ENCODE measurements at regions not wholly inside any gene's neighbourhood (a gene's known extent, or its start where the extent isn't known, plus 50 kb on each side); places are given as distances from the start of the nearest gene placed in this dataset.

- Histone ChIP-seq H4K20me1 (ENCODE audit: insufficient read depth, low read length) (no peaks in the 10 kb centered on the region), H3K27me3 (ENCODE audit: insufficient read depth, low read length) (no peaks in the 10 kb centered on the region), H3K4me1 (ENCODE audit: insufficient read depth, low read length) (no peaks in the 10 kb centered on the region), H3K4me3 (ENCODE audit: insufficient read depth, low read length) (no peak overlapping the region), H3K9me3 (ENCODE audit: low read depth, low read length) (no peaks in the 10 kb centered on the region), H3K4me2 (ENCODE audit: insufficient read depth, low read length) (no peak overlapping the region), H3K27ac (ENCODE audit: low read depth, low read length) (no peak overlapping the region), H3K79me2 (ENCODE audit: insufficient read depth, low read length) (no peaks in the 10 kb centered on the region), H3K36me3 (ENCODE audit: insufficient read depth, low read length) (no peaks in the 10 kb centered on the region), H2AFZ (ENCODE audit: low read length) (no peak overlapping the region)
- no peak for DNase-seq (ENCODE audit: insufficient read length, low spot score, missing footprints)
- TF ChIP-seq, protein P1, sequence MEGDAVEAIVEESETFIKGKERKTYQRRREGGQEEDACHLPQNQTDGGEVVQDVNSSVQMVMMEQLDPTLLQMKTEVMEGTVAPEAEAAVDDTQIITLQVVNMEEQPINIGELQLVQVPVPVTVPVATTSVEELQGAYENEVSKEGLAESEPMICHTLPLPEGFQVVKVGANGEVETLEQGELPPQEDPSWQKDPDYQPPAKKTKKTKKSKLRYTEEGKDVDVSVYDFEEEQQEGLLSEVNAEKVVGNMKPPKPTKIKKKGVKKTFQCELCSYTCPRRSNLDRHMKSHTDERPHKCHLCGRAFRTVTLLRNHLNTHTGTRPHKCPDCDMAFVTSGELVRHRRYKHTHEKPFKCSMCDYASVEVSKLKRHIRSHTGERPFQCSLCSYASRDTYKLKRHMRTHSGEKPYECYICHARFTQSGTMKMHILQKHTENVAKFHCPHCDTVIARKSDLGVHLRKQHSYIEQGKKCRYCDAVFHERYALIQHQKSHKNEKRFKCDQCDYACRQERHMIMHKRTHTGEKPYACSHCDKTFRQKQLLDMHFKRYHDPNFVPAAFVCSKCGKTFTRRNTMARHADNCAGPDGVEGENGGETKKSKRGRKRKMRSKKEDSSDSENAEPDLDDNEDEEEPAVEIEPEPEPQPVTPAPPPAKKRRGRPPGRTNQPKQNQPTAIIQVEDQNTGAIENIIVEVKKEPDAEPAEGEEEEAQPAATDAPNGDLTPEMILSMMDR (IDR thresholded peaks at IDR 0.05; ENCODE audit: extremely low read depth, low read depth, low read length): no peak
Measured at GRCh38 chrX:122092978-122093377, 1045.6 kb downstream of the GLUD2 start.

- Histone ChIP-seq H3K27ac (ENCODE audit: low read depth, low read length) (no peak overlapping the region), H4K20me1 (ENCODE audit: insufficient read depth, low read length) (no peaks in the 10 kb centered on the region), H3K4me1 (ENCODE audit: insufficient read depth, low read length) (no peaks in the 10 kb centered on the region), H3K4me3 (ENCODE audit: insufficient read depth, low read length) (no peak overlapping the region), H3K4me2 (ENCODE audit: insufficient read depth, low read length) (no peak overlapping the region), H3K27me3 (ENCODE audit: insufficient read depth, low read length) (no peaks in the 10 kb centered on the region), H3K36me3 (ENCODE audit: insufficient read depth, low read length) (no peaks in the 10 kb centered on the region), H3K79me2 (ENCODE audit: insufficient read depth, low read length) (no peaks in the 10 kb centered on the region), H3K9me3 (ENCODE audit: low read depth, low read length) (no peaks in the 10 kb centered on the region), H2AFZ (ENCODE audit: low read length) (no peak overlapping the region)
- no peak for DNase-seq (ENCODE audit: insufficient read length, low spot score, missing footprints)
- TF ChIP-seq, protein P1 (IDR thresholded peaks at IDR 0.05; ENCODE audit: extremely low read depth, low read depth, low read length): no peak
Measured at GRCh38 chrX:122094611-122095010, 1047.2 kb downstream of the GLUD2 start.

DNA sequence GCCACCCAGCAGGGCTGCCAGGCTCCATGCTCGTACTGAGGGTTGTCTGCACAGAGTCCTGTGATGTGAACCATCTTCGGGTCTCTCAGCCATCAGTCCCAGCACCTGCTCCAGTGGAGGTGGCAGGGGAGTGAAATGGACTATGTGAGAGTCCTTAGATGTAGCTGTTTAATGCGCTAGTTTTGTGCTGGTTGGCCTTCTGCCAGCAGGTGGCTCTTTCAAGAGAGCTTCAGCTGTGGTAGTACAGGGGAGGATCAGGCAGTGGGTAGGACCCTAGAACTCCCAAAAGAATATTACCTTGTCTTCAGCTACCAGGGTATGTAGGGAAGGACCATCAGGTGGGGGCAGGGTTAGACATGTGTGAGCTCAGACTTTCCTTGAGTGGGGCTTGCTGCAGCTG lies 1066.0 kb downstream of the GLUD2 start:
- DNase-seq (ENCODE audit: insufficient read length, low spot score, missing footprints): no peak
- Histone ChIP-seq H3K27ac (ENCODE audit: low read depth, low read length) (no peak overlapping the region), H3K36me3 (ENCODE audit: insufficient read depth, low read length) (no peaks in the 10 kb centered on the region), H3K79me2 (ENCODE audit: insufficient read depth, low read length) (no peaks in the 10 kb centered on the region), H3K4me1 (ENCODE audit: insufficient read depth, low read length) (no peaks in the 10 kb centered on the region), H4K20me1 (ENCODE audit: insufficient read depth, low read length) (no peaks in the 10 kb centered on the region), H3K9me3 (ENCODE audit: low read depth, low read length) (no peaks in the 10 kb centered on the region), H3K4me3 (ENCODE audit: insufficient read depth, low read length) (no peak overlapping the region), H3K27me3 (ENCODE audit: insufficient read depth, low read length) (no peaks in the 10 kb centered on the region), H3K4me2 (ENCODE audit: insufficient read depth, low read length) (no peak overlapping the region), H2AFZ (ENCODE audit: low read length) (no peak overlapping the region)
- TF ChIP-seq, protein P1 (IDR thresholded peaks at IDR 0.05; ENCODE audit: extremely low read depth, low read depth, low read length): no peak

GRCh38 chrX:122113896-122114295 lies 1066.5 kb downstream of the GLUD2 start:
- no peaks in the 10 kb centered on the region for H3K79me2 ChIP-seq (ENCODE audit: insufficient read depth, low read length)
- TF ChIP-seq, protein P1 (IDR thresholded peaks at IDR 0.05; ENCODE audit: extremely low read depth, low read depth, low read length): no peak
- DNase-seq (ENCODE audit: insufficient read length, low spot score, missing footprints): no peak
- H3K4me2 ChIP-seq (ENCODE audit: insufficient read depth, low read length): no peak overlapping the region
- no peak overlapping the region for H2AFZ ChIP-seq (ENCODE audit: low read length)
- H3K4me3 ChIP-seq (ENCODE audit: insufficient read depth, low read length): no peak overlapping the region
- H3K27ac ChIP-seq (ENCODE audit: low read depth, low read length): no peak overlapping the region
- H3K9me3 ChIP-seq (ENCODE audit: low read depth, low read length): no peaks in the 10 kb centered on the region
- H3K36me3 ChIP-seq (ENCODE audit: insufficient read depth, low read length): no peaks in the 10 kb centered on the region
- H4K20me1 ChIP-seq (ENCODE audit: insufficient read depth, low read length): no peaks in the 10 kb centered on the region
- H3K4me1 ChIP-seq (ENCODE audit: insufficient read depth, low read length): no peaks in the 10 kb centered on the region
- H3K27me3 ChIP-seq (ENCODE audit: insufficient read depth, low read length): no peaks in the 10 kb centered on the region

Measured in osteoblast (primary cell).